Astrocyte (in vitro differentiated cells and primary cell): ENCODE measurements at regions not wholly inside any gene's neighbourhood (a gene's known extent, or its start where the extent isn't known, plus 50 kb on each side); places are given as distances from the start of the nearest gene placed in this dataset.

Experiments
- DNase-seq: peaks from one replicate; pipeline ENCODE4 v3.0.0-alpha.2; 2010; ENCODE audit warnings: low read depth
- FAIRE-seq: peaks from 2 replicates; lab custom pipeline; 2011; peaks lifted over from hg19 to GRCh38; lab: Jason Lieb, UNC
- H2AFZ ChIP-seq: 2 replicates; pipeline ENCODE4 v1.6.0; 2012; ENCODE audit warnings: low read depth, low read length, inconsistent platforms
- H3K27ac ChIP-seq: 2 replicates; pipeline ENCODE4 v1.5.1; 2011; ENCODE audit warnings: low read depth, low read length, inconsistent platforms
- H3K27me3 ChIP-seq: 2 replicates; pipeline ENCODE4 v1.6.0; 2011; ENCODE audit warnings: low read length, inconsistent platforms; ENCODE audit not compliant: insufficient read depth
- H3K36me3 ChIP-seq: 2 replicates; pipeline ENCODE4 v1.5.1; 2011; ENCODE audit warnings: low read length, inconsistent platforms; ENCODE audit not compliant: insufficient read depth
- H3K4me1 ChIP-seq: 2 replicates; pipeline ENCODE4 v1.5.1; 2011; ENCODE audit warnings: low read length, inconsistent platforms; ENCODE audit not compliant: insufficient read depth
- H3K4me2 ChIP-seq: 2 replicates; pipeline ENCODE4 v1.6.0; 2012; ENCODE audit warnings: low read length, inconsistent platforms
- H3K4me3 ChIP-seq: 2 replicates; pipeline ENCODE4 v1.5.1; 2011; ENCODE audit warnings: low read depth, mild to moderate bottlenecking, low read length, inconsistent platforms; ENCODE audit not compliant: insufficient read depth
- H3K79me2 ChIP-seq: 2 replicates; pipeline ENCODE4 v1.6.0; 2012; ENCODE audit warnings: mild to moderate bottlenecking, low read length, inconsistent platforms; ENCODE audit not compliant: insufficient read depth
- H3K9ac ChIP-seq: 2 replicates; pipeline ENCODE4 v1.6.0; 2012; ENCODE audit warnings: mild to moderate bottlenecking, low read length, inconsistent platforms
- H3K9me3 ChIP-seq: 2 replicates; pipeline ENCODE4 v1.5.1; 2012; ENCODE audit warnings: low read depth, mild to moderate bottlenecking, low read length, inconsistent platforms; ENCODE audit not compliant: insufficient read depth
- H4K20me1 ChIP-seq: 2 replicates; pipeline ENCODE4 v1.6.0; 2012; ENCODE audit warnings: low read length, inconsistent platforms; ENCODE audit not compliant: insufficient read depth
- H3K27ac Mint-ChIP-seq: one replicate; pipeline ENCODE4 v1.8.0; 2021; ENCODE audit warnings: mild to moderate bottlenecking, mixed read lengths; ENCODE audit not compliant: unreplicated experiment
- H3K27me3 Mint-ChIP-seq: one replicate; pipeline ENCODE4 v1.8.0; 2021; ENCODE audit warnings: low read depth, mixed read lengths; ENCODE audit not compliant: unreplicated experiment
- H3K36me3 Mint-ChIP-seq: one replicate; pipeline ENCODE4 v1.8.0; 2021; ENCODE audit warnings: low read depth, mixed read lengths; ENCODE audit not compliant: unreplicated experiment
- H3K4me1 Mint-ChIP-seq: one replicate; pipeline ENCODE4 v1.8.0; 2021; ENCODE audit warnings: low read depth, mixed read lengths; ENCODE audit not compliant: unreplicated experiment
- H3K4me3 Mint-ChIP-seq: one replicate; pipeline ENCODE4 v1.8.0; 2021; ENCODE audit warnings: mild to moderate bottlenecking, moderate library complexity, mixed read lengths; ENCODE audit not compliant: unreplicated experiment
- H3K9me3 Mint-ChIP-seq: one replicate; pipeline ENCODE4 v1.8.0; 2021; ENCODE audit warnings: mild to moderate bottlenecking, mixed read lengths; ENCODE audit not compliant: unreplicated experiment
- EZH2 ChIP-seq: IDR thresholded peaks from 2 replicates; pipeline ENCODE4 v1.6.1; 2012; ENCODE audit warnings: mild to moderate bottlenecking, low read length, inconsistent platforms; ENCODE audit not compliant: insufficient read depth
- TF ChIP-seq, protein P1 (sequence below): IDR thresholded peaks from 2 replicates; pipeline ENCODE4 v1.5.1; 2011; ENCODE audit warnings: low read depth, mild to moderate bottlenecking, inconsistent platforms, low read length, moderate library complexity; ENCODE audit not compliant: insufficient read depth

DNA sequence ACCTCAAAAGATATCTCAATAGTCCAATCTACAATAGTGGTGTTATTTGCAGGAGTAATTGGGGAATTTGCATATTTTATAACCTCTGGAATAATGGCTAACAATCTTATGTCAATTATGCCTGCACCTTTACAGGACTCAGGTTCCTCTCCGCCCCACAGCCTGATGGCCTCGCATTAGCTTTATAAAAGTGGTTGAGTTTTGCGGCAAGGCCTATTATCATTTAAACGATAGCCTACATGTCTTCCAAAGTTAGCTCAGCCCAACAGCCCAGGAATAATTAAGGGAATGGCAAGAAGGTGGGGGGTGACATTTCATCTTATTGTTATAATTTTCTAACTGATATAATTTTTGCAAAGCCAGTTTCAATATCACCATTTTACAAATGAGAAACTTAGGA is 97.3 kb downstream of the RTP4 start:
- Histone ChIP-seq H3K27ac (no peak overlapping the region), H3K9ac (no peak overlapping the region), H3K4me3 (no peak overlapping the region), H3K4me2 (no peak overlapping the region), H3K27me3 (no peaks in the 10 kb centered on the region), H3K4me1 (no peaks in the 10 kb centered on the region), H3K79me2 (no peaks in the 10 kb centered on the region), H4K20me1 (no peaks in the 10 kb centered on the region), H3K36me3 (no peaks in the 10 kb centered on the region), H2AFZ (no peak overlapping the region), H3K9me3 (no peaks in the 10 kb centered on the region)
- Mint-ChIP-seq H3K4me1 (no peaks in the 10 kb centered on the region), H3K4me3 (no peak overlapping the region), H3K9me3 (peaks cover 18% of the 10 kb centered on the region), H3K36me3 (peaks cover 5% of the 10 kb centered on the region), H3K27me3 (peaks cover 8% of the 10 kb centered on the region), H3K27ac (no peak overlapping the region)
- FAIRE-seq = no peak
- TF ChIP-seq, protein P1, sequence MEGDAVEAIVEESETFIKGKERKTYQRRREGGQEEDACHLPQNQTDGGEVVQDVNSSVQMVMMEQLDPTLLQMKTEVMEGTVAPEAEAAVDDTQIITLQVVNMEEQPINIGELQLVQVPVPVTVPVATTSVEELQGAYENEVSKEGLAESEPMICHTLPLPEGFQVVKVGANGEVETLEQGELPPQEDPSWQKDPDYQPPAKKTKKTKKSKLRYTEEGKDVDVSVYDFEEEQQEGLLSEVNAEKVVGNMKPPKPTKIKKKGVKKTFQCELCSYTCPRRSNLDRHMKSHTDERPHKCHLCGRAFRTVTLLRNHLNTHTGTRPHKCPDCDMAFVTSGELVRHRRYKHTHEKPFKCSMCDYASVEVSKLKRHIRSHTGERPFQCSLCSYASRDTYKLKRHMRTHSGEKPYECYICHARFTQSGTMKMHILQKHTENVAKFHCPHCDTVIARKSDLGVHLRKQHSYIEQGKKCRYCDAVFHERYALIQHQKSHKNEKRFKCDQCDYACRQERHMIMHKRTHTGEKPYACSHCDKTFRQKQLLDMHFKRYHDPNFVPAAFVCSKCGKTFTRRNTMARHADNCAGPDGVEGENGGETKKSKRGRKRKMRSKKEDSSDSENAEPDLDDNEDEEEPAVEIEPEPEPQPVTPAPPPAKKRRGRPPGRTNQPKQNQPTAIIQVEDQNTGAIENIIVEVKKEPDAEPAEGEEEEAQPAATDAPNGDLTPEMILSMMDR = no peak
- TF ChIP-seq EZH2 = no peak
- no peak for DNase-seq

- Mint-ChIP-seq H3K27me3 (peaks cover 5% of the 10 kb centered on the region), H3K4me1 (no peaks in the 10 kb centered on the region), H3K36me3 (peaks cover under 1% of the 10 kb centered on the region), H3K4me3 (no peak overlapping the region), H3K27ac (no peak overlapping the region), H3K9me3 (peaks cover 15% of the 10 kb centered on the region)
- Histone ChIP-seq H3K9ac (no peak overlapping the region), H3K36me3 (no peaks in the 10 kb centered on the region), H2AFZ (no peak overlapping the region), H3K27me3 (no peaks in the 10 kb centered on the region), H3K9me3 (no peaks in the 10 kb centered on the region), H3K79me2 (no peaks in the 10 kb centered on the region), H3K4me3 (no peak overlapping the region), H3K4me1 (no peaks in the 10 kb centered on the region), H3K4me2 (no peak overlapping the region), H4K20me1 (no peaks in the 10 kb centered on the region), H3K27ac (no peak overlapping the region)
- TF ChIP-seq EZH2 = no peak
- TF ChIP-seq, protein P1 = no peak
- FAIRE-seq (no peak), DNase-seq (no peak)
Observed at GRCh38 chr3:187464682-187465081, 96.5 kb downstream of the RTP4 start.

GRCh38 chr3:187458921-187459320 is 90.7 kb downstream of the RTP4 start:
- DNase-seq (no peak), FAIRE-seq (no peak)
- no peak overlapping the region for H2AFZ ChIP-seq
- H3K4me3 ChIP-seq = no peak overlapping the region
- Mint-ChIP-seq H3K9me3 (peaks cover 7% of the 10 kb centered on the region), H3K36me3 (no peaks in the 10 kb centered on the region), H3K27ac (no peak overlapping the region), H3K4me1 (no peaks in the 10 kb centered on the region), H3K27me3 (peaks cover 5% of the 10 kb centered on the region), H3K4me3 (no peak overlapping the region)
- no peak overlapping the region for H3K9ac ChIP-seq
- H3K36me3 ChIP-seq = no peaks in the 10 kb centered on the region
- no peaks in the 10 kb centered on the region for H3K27me3 ChIP-seq
- H3K4me2 ChIP-seq = no peak overlapping the region
- no peaks in the 10 kb centered on the region for H4K20me1 ChIP-seq
- no peak overlapping the region for H3K27ac ChIP-seq
- H3K79me2 ChIP-seq = no peaks in the 10 kb centered on the region
- no peak for TF ChIP-seq EZH2
- TF ChIP-seq, protein P1 = no peak
- H3K9me3 ChIP-seq = no peaks in the 10 kb centered on the region
- no peaks in the 10 kb centered on the region for H3K4me1 ChIP-seq
